Liver (tissue), 8 donors: ENCODE measurements at regions not wholly inside any gene's neighbourhood (a gene's known extent, or its start where the extent isn't known, plus 50 kb on each side); places are given as distances from the start of the nearest gene placed in this dataset.

Source experiments
- DNase-seq: peaks from one replicate; pipeline ENCODE4 v3.0.0-alpha.2; 2017; ENCODE audit warnings: low spot score
- H3K27ac ChIP-seq, 2 donors: one replicate each; pipeline ENCODE4 v1.7.0; 2013; ENCODE audit warnings: inconsistent platforms in 2 of 2, low read length in 2 of 2, control low read depth in 1 of 2, low read depth in 1 of 2, mild to moderate bottlenecking in 1 of 2
- H3K27me3 ChIP-seq, 4 donors: one replicate each; pipeline versions ENCODE4 v1.6.1 to v1.7.0; 2013; ENCODE audit warnings: low read length in 3 of 4, inconsistent platforms in 1 of 4, mild to moderate bottlenecking in 1 of 4, moderate library complexity in 1 of 4; ENCODE audit not compliant: control insufficient read depth in 4 of 4, insufficient read depth in 4 of 4
- H3K36me3 ChIP-seq, 4 donors: one replicate each; pipeline versions ENCODE4 v1.6.1 to v1.7.0; 2013; ENCODE audit warnings: low read length in 3 of 4, mild to moderate bottlenecking in 3 of 4, low read depth in 1 of 4, moderate library complexity in 1 of 4; ENCODE audit not compliant: control insufficient read depth in 4 of 4, insufficient read depth in 3 of 4
- H3K4me1 ChIP-seq, 4 donors: one replicate each; pipeline versions ENCODE4 v1.6.1 to v1.7.0; 2013; ENCODE audit warnings: low read length in 3 of 4, mild to moderate bottlenecking in 3 of 4, moderate library complexity in 1 of 4; ENCODE audit not compliant: control insufficient read depth in 4 of 4, insufficient read depth in 4 of 4
- H3K4me3 ChIP-seq, 3 donors: one replicate each; pipeline versions ENCODE4 v1.6.1 to v1.7.0; 2013; ENCODE audit warnings: low read length in 3 of 3, control low read depth in 1 of 3, low read depth in 1 of 3, mild to moderate bottlenecking in 1 of 3
- H3K9ac ChIP-seq, 2 donors: one replicate each; pipeline ENCODE4 v1.7.0; 2013; ENCODE audit warnings: low read length in 2 of 2, mild to moderate bottlenecking in 2 of 2, moderate library complexity in 2 of 2, control low read depth in 1 of 2, low read depth in 1 of 2
- H3K9me3 ChIP-seq, 4 donors: one replicate each; pipeline versions ENCODE4 v1.6.1 to v1.7.0; 2013; ENCODE audit warnings: low read length in 3 of 4; ENCODE audit not compliant: control insufficient read depth in 4 of 4
- FOXA1 ChIP-seq: IDR thresholded peaks from 2 replicates; pipeline ENCODE4 v1.6.1; 2016; ENCODE audit warnings: antibody characterized with exemption
- GABPA ChIP-seq, 2 donors: IDR thresholded peaks in 1 of 2; conservative IDR thresholded peaks in 1 of 2; 2 replicates each; pipeline ENCODE4 v1.6.1; 2016; ENCODE audit warnings: antibody characterized with exemption in 2 of 2, mild to moderate bottlenecking in 1 of 2, moderate library complexity in 1 of 2
- HNF4A ChIP-seq, 2 donors: conservative IDR thresholded peaks; 2 replicates each; pipeline ENCODE4 v1.6.1; 2016; ENCODE audit warnings: antibody characterized with exemption in 2 of 2, mild to moderate bottlenecking in 2 of 2
- HNF4G ChIP-seq: IDR thresholded peaks from 2 replicates; pipeline ENCODE4 v1.6.1; 2016; ENCODE audit warnings: antibody characterized with exemption
- RAD21 ChIP-seq, 2 donors: IDR thresholded peaks; 2 replicates each; pipeline ENCODE4 v1.6.1; 2016; ENCODE audit warnings: antibody characterized with exemption in 2 of 2, mild to moderate bottlenecking in 2 of 2
- RXRA ChIP-seq, 2 donors: IDR thresholded peaks; 2 replicates each; pipeline ENCODE4 v1.6.1; 2017 to 2018; ENCODE audit warnings: antibody characterized with exemption in 2 of 2, mild to moderate bottlenecking in 1 of 2
- SP1 ChIP-seq: IDR thresholded peaks from 2 replicates; pipeline ENCODE4 v1.6.1; 2018; ENCODE audit warnings: antibody characterized with exemption, mild to moderate bottlenecking
- TAF1 ChIP-seq: conservative IDR thresholded peaks from 2 replicates; pipeline ENCODE4 v1.6.1; 2016; ENCODE audit warnings: antibody characterized with exemption, mild to moderate bottlenecking
- YY1 ChIP-seq: IDR thresholded peaks from 2 replicates; pipeline ENCODE4 v1.6.1; 2016; ENCODE audit warnings: antibody characterized with exemption, mild to moderate bottlenecking
- ZBTB33 ChIP-seq: IDR thresholded peaks from 2 replicates; pipeline ENCODE4 v1.6.1; 2016; ENCODE audit warnings: antibody characterized with exemption
- WGBS: extraction: QIAGEN DNeasy Blood & Tissue Kit; methylation state at CpG from one replicate; pipeline ENCODE4 v1.1.7; 2013; 5-methylcytosine and 5-hydroxymethylcytosine counted together
- TF ChIP-seq, protein P1 (sequence below): fragments of 150-350 bp; IDR thresholded peaks from 2 replicates; pipeline ENCODE4 v1.5.1; 2017; ENCODE audit warnings: improper control_type of control experiment, low read depth, low read length; ENCODE audit not compliant: missing input control
- TF ChIP-seq, protein P2 (sequence below): IDR thresholded peaks from 2 replicates; pipeline ENCODE4 v1.6.1; 2016; ENCODE audit warnings: antibody characterized with exemption
- TF ChIP-seq, protein P3 (sequence below): IDR thresholded peaks from 2 replicates; pipeline ENCODE4 v1.6.1; 2016; ENCODE audit warnings: antibody characterized with exemption
- donor health status: healthy.
- donor health status: healthy.
- donor health status: healthy.
- donor health status: healthy.
- donor health status: healthy.

DNA sequence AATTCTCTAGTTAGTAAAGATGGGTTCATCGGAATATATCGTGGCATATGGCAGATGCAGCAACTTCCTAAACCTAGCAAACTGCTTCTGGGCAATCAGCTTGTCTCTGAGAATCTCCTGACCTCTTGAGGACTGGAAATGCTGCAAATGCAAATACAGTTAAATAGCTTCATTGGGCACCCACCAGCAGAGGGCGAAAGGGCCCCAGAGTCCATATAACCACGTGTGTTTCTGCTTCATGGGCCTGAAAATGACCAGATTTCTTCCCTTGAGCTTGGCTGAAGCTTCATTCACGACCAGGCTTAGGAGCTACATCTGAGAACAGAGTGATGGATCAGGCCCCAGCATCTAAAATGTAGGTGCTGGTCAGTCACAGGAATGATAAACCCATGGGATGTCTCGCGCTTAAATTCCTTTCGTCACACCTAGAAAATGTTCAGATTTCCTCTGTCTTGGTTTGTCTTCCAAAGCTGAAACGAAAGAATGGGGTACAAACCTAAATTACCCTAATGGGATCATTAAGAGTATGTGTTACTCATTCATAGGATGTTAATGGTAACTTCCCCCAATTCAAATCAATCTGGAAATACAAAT, 1482.5 kb upstream of the TMEM132C start:
- DNase-seq = peak; percentile 44
- Histone ChIP-seq H3K27me3 (no peaks in the 10 kb centered on the region), H3K36me3 (no peaks in the 10 kb centered on the region), H3K9ac (no peak overlapping the region), H3K4me1 (no peaks in the 10 kb centered on the region), H3K27ac (no peak overlapping the region), H3K9me3 (no peaks in the 10 kb centered on the region), H3K4me3 (no peak overlapping the region)
- TF ChIP-seq ZBTB33 = no peak
- no peak for TF ChIP-seq HNF4G
- TF ChIP-seq GABPA (IDR thresholded peaks at IDR 0.05 in 1 of 2, conservative IDR thresholded peaks at IDR 0.05 in 1 of 2) = no peak
- TF ChIP-seq, protein P1, sequence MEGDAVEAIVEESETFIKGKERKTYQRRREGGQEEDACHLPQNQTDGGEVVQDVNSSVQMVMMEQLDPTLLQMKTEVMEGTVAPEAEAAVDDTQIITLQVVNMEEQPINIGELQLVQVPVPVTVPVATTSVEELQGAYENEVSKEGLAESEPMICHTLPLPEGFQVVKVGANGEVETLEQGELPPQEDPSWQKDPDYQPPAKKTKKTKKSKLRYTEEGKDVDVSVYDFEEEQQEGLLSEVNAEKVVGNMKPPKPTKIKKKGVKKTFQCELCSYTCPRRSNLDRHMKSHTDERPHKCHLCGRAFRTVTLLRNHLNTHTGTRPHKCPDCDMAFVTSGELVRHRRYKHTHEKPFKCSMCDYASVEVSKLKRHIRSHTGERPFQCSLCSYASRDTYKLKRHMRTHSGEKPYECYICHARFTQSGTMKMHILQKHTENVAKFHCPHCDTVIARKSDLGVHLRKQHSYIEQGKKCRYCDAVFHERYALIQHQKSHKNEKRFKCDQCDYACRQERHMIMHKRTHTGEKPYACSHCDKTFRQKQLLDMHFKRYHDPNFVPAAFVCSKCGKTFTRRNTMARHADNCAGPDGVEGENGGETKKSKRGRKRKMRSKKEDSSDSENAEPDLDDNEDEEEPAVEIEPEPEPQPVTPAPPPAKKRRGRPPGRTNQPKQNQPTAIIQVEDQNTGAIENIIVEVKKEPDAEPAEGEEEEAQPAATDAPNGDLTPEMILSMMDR = peak; percentile 66
- peak; percentile 77 to 90 for TF ChIP-seq RAD21 (IDR thresholded peaks at IDR 0.05)
- no peak for TF ChIP-seq TAF1
- WGBS = 53% methylated on average over 9 of the region's 9 CpGs

DNA sequence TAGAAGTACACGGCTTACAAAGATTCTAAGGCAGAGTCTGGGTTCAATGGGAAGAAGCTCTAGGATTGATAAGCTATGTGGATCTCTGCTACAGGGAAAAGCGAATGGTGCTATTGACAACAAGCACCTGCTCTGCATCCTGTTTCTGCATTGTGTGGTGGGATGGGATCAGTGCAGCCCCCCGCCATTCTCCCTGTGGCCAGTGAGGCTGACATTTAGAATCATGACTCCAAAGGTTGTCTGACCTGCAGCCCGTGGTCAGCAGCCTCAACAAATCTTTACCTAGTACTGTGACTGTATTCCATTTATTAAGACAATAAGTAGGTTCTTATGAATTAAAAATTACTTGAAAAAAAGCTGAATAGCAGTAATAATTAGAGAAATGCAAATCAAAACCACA, 1477.0 kb upstream of the TMEM132C start:
- H3K36me3 ChIP-seq = no peaks in the 10 kb centered on the region
- no peak for DNase-seq
- TF ChIP-seq HNF4A (conservative IDR thresholded peaks at IDR 0.05) (no peak), HNF4G (no peak), SP1 (no peak), GABPA (IDR thresholded peaks at IDR 0.05 in 1 of 2, conservative IDR thresholded peaks at IDR 0.05 in 1 of 2) (no peak), RXRA (IDR thresholded peaks at IDR 0.05) (no peak), RAD21 (IDR thresholded peaks at IDR 0.05) (no peak), YY1 (no peak), FOXA1 (no peak)
- TF ChIP-seq, protein P2, sequence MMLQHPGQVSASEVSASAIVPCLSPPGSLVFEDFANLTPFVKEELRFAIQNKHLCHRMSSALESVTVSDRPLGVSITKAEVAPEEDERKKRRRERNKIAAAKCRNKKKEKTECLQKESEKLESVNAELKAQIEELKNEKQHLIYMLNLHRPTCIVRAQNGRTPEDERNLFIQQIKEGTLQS = no peak
- TF ChIP-seq, protein P1 = no peak
- TF ChIP-seq, protein P3, sequence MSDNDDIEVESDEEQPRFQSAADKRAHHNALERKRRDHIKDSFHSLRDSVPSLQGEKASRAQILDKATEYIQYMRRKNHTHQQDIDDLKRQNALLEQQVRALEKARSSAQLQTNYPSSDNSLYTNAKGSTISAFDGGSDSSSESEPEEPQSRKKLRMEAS = no peak
- no peaks in the 10 kb centered on the region for H3K27me3 ChIP-seq
- no peaks in the 10 kb centered on the region for H3K4me1 ChIP-seq
- H3K4me3 ChIP-seq = no peak overlapping the region
- H3K9ac ChIP-seq = no peak overlapping the region
- peaks cover 0 to 2% (median 0%) of the 10 kb centered on the region in 4 donors for H3K9me3 ChIP-seq
- WGBS = 78% methylated on average over 4 of the region's 4 CpGs
- no peak overlapping the region for H3K27ac ChIP-seq
